Central memory CD8-positive, alpha-beta T cell (primary cell): ENCODE measurements at regions not wholly inside any gene's neighbourhood (a gene's known extent, or its start where the extent isn't known, plus 50 kb on each side); places are given as distances from the start of the nearest gene placed in this dataset.

Experiments
- ATAC-seq: fragments of 150-1000 bp; cut with Tn5 transposase; replicated peaks from 2 replicates; pipeline ENCODE4 v1.10.0; 2022; ENCODE audit warnings: mild to moderate bottlenecking, moderate FRiP score, moderate number of reproducible peaks; ENCODE audit not compliant: poor library complexity, severe bottlenecking; ENCODE audit errors: extremely low read depth
- DNase-seq, 2 donors: peaks; one replicate each; pipeline ENCODE4 v3.0.0; 2021; ENCODE audit warnings: low spot score in 2 of 2
- H3K27ac Mint-ChIP-seq: one replicate; pipeline ENCODE4 v1.8.0; 2022; ENCODE audit warnings: low read depth, mild to moderate bottlenecking, moderate library complexity, mixed read lengths
- H3K27me3 Mint-ChIP-seq: one replicate; pipeline ENCODE4 v1.8.0; 2022; ENCODE audit warnings: mixed read lengths
- H3K36me3 Mint-ChIP-seq: one replicate; pipeline ENCODE4 v1.8.0; 2022; ENCODE audit warnings: mild to moderate bottlenecking, moderate library complexity, mixed read lengths; ENCODE audit not compliant: insufficient read depth
- H3K4me1 Mint-ChIP-seq: one replicate; pipeline ENCODE4 v1.8.0; 2022; ENCODE audit warnings: mixed read lengths
- H3K4me3 Mint-ChIP-seq: one replicate; pipeline ENCODE4 v1.8.0; 2022; ENCODE audit warnings: mild to moderate bottlenecking, moderate library complexity, mixed read lengths
- H3K9me3 Mint-ChIP-seq: one replicate; pipeline ENCODE4 v1.8.0; 2022; ENCODE audit warnings: mixed read lengths

- H3K27ac Mint-ChIP-seq: no peak overlapping the region
- H3K27me3 Mint-ChIP-seq: no peaks in the 10 kb centered on the region
- no peak for ATAC-seq
Observed at GRCh38 chr4:146124023-146124680, 51.4 kb upstream of the LSM6 start.

GRCh38 chr4:146123231-146123630 is 52.3 kb upstream of the LSM6 start:
- no peaks in the 10 kb centered on the region for H3K4me1 Mint-ChIP-seq
- no peaks in the 10 kb centered on the region for H3K36me3 Mint-ChIP-seq
- no peak overlapping the region for H3K4me3 Mint-ChIP-seq
- DNase-seq (no peak), ATAC-seq (no peak)
- H3K9me3 Mint-ChIP-seq: no peaks in the 10 kb centered on the region
- no peaks in the 10 kb centered on the region for H3K27me3 Mint-ChIP-seq
- no peak overlapping the region for H3K27ac Mint-ChIP-seq

More at GRCh38 chr4:146124023-146124680, 51.4 kb upstream of the LSM6 start:
- no peaks in the 10 kb centered on the region for H3K4me1 Mint-ChIP-seq
- H3K4me3 Mint-ChIP-seq: no peak overlapping the region
- no peaks in the 10 kb centered on the region for H3K36me3 Mint-ChIP-seq
- H3K9me3 Mint-ChIP-seq: no peaks in the 10 kb centered on the region
- DNase-seq: no peak

GRCh38 chr4:146122398-146122797 is 53.1 kb upstream of the LSM6 start:
- Mint-ChIP-seq H3K9me3 (no peaks in the 10 kb centered on the region), H3K36me3 (no peaks in the 10 kb centered on the region), H3K27me3 (peaks cover 7% of the 10 kb centered on the region), H3K4me1 (no peaks in the 10 kb centered on the region), H3K4me3 (no peak overlapping the region), H3K27ac (no peak overlapping the region)
- DNase-seq (no peak), ATAC-seq (no peak)

GRCh38 chr4:146121757-146122156 is 53.8 kb upstream of the LSM6 start:
- no peaks in the 10 kb centered on the region for H3K36me3 Mint-ChIP-seq
- ATAC-seq (no peak), DNase-seq (no peak)
- no peak overlapping the region for H3K27ac Mint-ChIP-seq
- peaks cover 13% of the 10 kb centered on the region for H3K27me3 Mint-ChIP-seq
- no peaks in the 10 kb centered on the region for H3K9me3 Mint-ChIP-seq
- no peak overlapping the region for H3K4me3 Mint-ChIP-seq
- no peaks in the 10 kb centered on the region for H3K4me1 Mint-ChIP-seq

GRCh38 chr4:146119845-146120404 is 55.6 kb upstream of the LSM6 start:
- H3K4me1 Mint-ChIP-seq: no peaks in the 10 kb centered on the region
- H3K4me3 Mint-ChIP-seq: no peak overlapping the region
- ATAC-seq: no peak
- no peaks in the 10 kb centered on the region for H3K36me3 Mint-ChIP-seq
- no peak overlapping the region for H3K27ac Mint-ChIP-seq
- H3K27me3 Mint-ChIP-seq: peaks cover 32% of the 10 kb centered on the region
- H3K9me3 Mint-ChIP-seq: no peaks in the 10 kb centered on the region
- no peak for DNase-seq

GRCh38 chr4:146114066-146114465 is 61.5 kb upstream of the LSM6 start:
- DNase-seq (no peak), ATAC-seq (no peak)
- no peak overlapping the region for H3K4me3 Mint-ChIP-seq
- H3K27ac Mint-ChIP-seq: no peak overlapping the region
- H3K27me3 Mint-ChIP-seq: peaks cover 55% of the 10 kb centered on the region
- H3K36me3 Mint-ChIP-seq: peaks cover 1% of the 10 kb centered on the region
- no peaks in the 10 kb centered on the region for H3K4me1 Mint-ChIP-seq
- H3K9me3 Mint-ChIP-seq: no peaks in the 10 kb centered on the region

GRCh38 chr4:146113171-146113570 is 62.3 kb upstream of the LSM6 start:
- no peak for DNase-seq
- no peak overlapping the region for H3K27ac Mint-ChIP-seq

GRCh38 chr4:146112389-146112788 is 63.1 kb upstream of the LSM6 start:
- no peak for ATAC-seq
- Mint-ChIP-seq H3K9me3 (no peaks in the 10 kb centered on the region), H3K27ac (no peak overlapping the region)

More at GRCh38 chr4:146113171-146113570, 62.3 kb upstream of the LSM6 start:
- Mint-ChIP-seq H3K36me3 (peaks cover 1% of the 10 kb centered on the region), H3K4me1 (no peaks in the 10 kb centered on the region), H3K4me3 (no peak overlapping the region), H3K9me3 (no peaks in the 10 kb centered on the region), H3K27me3 (peaks cover 55% of the 10 kb centered on the region)
- no peak for ATAC-seq

GRCh38 chr4:146110871-146111485 is 64.5 kb upstream of the LSM6 start:
- H3K27ac Mint-ChIP-seq: no peak overlapping the region

More at GRCh38 chr4:146112389-146112788, 63.1 kb upstream of the LSM6 start:
- Mint-ChIP-seq H3K4me1 (no peaks in the 10 kb centered on the region), H3K27me3 (peaks cover 48% of the 10 kb centered on the region), H3K4me3 (no peak overlapping the region), H3K36me3 (peaks cover 1% of the 10 kb centered on the region)
- no peak for DNase-seq

GRCh38 chr4:146108756-146109155 is 66.8 kb upstream of the LSM6 start:
- Mint-ChIP-seq H3K4me3 (no peak overlapping the region), H3K27me3 (peaks cover 25% of the 10 kb centered on the region), H3K4me1 (no peaks in the 10 kb centered on the region), H3K9me3 (no peaks in the 10 kb centered on the region), H3K27ac (no peak overlapping the region), H3K36me3 (peaks cover 1% of the 10 kb centered on the region)
- ATAC-seq (no peak), DNase-seq (no peak)

More at GRCh38 chr4:146110871-146111485, 64.5 kb upstream of the LSM6 start:
- Mint-ChIP-seq H3K27me3 (peaks cover 34% of the 10 kb centered on the region), H3K36me3 (peaks cover 1% of the 10 kb centered on the region), H3K9me3 (no peaks in the 10 kb centered on the region), H3K4me1 (no peaks in the 10 kb centered on the region), H3K4me3 (no peak overlapping the region)
- ATAC-seq: no peak
- DNase-seq: no peak

GRCh38 chr4:146107587-146108240 is 67.8 kb upstream of the LSM6 start:
- H3K4me1 Mint-ChIP-seq: no peaks in the 10 kb centered on the region
- DNase-seq: no peak
- H3K9me3 Mint-ChIP-seq: no peaks in the 10 kb centered on the region
- peaks cover 1% of the 10 kb centered on the region for H3K36me3 Mint-ChIP-seq
- H3K4me3 Mint-ChIP-seq: no peak overlapping the region
- ATAC-seq: no peak
- no peak overlapping the region for H3K27ac Mint-ChIP-seq
- H3K27me3 Mint-ChIP-seq: peaks cover 22% of the 10 kb centered on the region

- no peak overlapping the region for H3K4me3 Mint-ChIP-seq
Observed at GRCh38 chr4:146105464-146105863, 70.1 kb upstream of the LSM6 start.

More at GRCh38 chr4:146105464-146105863, 70.1 kb upstream of the LSM6 start:
- DNase-seq (no peak), ATAC-seq (no peak)
- H3K27me3 Mint-ChIP-seq: peaks cover 31% of the 10 kb centered on the region
- no peaks in the 10 kb centered on the region for H3K36me3 Mint-ChIP-seq
- no peak overlapping the region for H3K27ac Mint-ChIP-seq
- H3K4me1 Mint-ChIP-seq: no peaks in the 10 kb centered on the region
- no peaks in the 10 kb centered on the region for H3K9me3 Mint-ChIP-seq
